ENCODE measurements at regions not wholly inside any gene's neighbourhood (a gene's known extent, or its start where the extent isn't known, plus 50 kb on each side); places are given as distances from the start of the nearest gene placed in this dataset.
A peak's percentile ranks its signal among the peaks of the same experiment; 100 is the strongest.

DNA sequence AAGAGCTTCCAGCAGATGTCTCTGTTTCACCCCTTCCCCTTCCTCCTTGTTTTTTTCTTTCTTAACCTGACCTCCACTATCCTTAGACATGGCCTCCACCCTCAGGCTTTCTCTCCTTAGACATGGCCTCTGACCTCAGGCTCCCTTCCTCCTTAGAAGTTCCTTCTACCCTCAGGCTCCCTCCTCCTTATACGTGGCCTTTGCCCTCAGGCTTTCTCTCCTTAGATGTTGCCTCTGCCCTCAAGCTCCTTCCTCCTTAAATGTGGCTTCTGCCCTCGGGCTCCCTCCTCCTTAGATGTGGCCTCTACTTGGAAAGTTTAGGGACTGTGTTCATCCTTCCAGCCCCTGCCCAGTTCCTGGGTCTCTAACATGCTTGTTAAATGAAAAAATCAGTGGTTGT, 180.4 kb upstream of the S1PR3 start:
- 84 to 91% methylated on average over 2 of the region's 2 CpGs for WGBS, 2 experiments
- no peak overlapping the region for H3K27ac ChIP-seq (ENCODE audit: insufficient read depth, low read depth, low read length, poor library complexity, severe bottlenecking)
- H3K9me3 ChIP-seq (ENCODE audit: control insufficient read depth, low read length), result no peaks in the 10 kb centered on the region

DNA sequence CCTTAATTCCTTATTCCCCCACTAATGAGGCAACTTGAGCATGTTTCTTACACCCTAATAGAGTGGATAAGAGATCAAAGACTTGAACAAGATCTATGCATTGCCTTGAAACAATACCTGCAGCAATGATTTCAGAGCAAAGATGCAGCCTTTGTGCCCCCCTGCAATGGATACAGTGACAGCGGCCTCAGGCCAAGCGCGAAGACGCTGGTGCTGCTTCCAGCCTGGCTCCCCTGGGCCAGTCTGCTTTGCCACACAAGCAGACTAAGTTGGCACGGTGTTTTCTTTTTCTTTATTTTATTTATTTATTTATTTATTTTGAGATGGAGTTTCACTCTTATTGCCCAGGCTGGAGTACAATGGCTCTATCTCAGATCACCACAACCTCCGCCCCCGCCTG, 179.8 kb upstream of the S1PR3 start:
- 93 to 97% methylated on average over 6 to 7 of the region's 7 CpGs for WGBS, 2 experiments
- Histone ChIP-seq H3K4me3 (ENCODE audit: insufficient read depth, low read depth, low read length) (no peak overlapping the region), H3K4me1 (ENCODE audit: control insufficient read depth, insufficient read depth, low read length) (no peaks in the 10 kb centered on the region), H3K27ac (ENCODE audit: insufficient read depth, low read depth, low read length, poor library complexity, severe bottlenecking) (no peak overlapping the region), H3K27me3 (ENCODE audit: control insufficient read depth, insufficient read depth, low read length, poor library complexity, severe bottlenecking) (no peaks in the 10 kb centered on the region), H3K36me3 (ENCODE audit: control insufficient read depth, insufficient read depth, low read length) (no peaks in the 10 kb centered on the region), H3K9me3 (ENCODE audit: control insufficient read depth, low read length) (no peaks in the 10 kb centered on the region)

More for the DNA sequence above, 180.4 kb upstream of the S1PR3 start:
- no peaks in the 10 kb centered on the region for H3K36me3 ChIP-seq (ENCODE audit: control insufficient read depth, insufficient read depth, low read length)
- H3K4me3 ChIP-seq (ENCODE audit: insufficient read depth, low read depth, low read length), result no peak overlapping the region
- H3K4me1 ChIP-seq (ENCODE audit: control insufficient read depth, insufficient read depth, low read length), result no peaks in the 10 kb centered on the region
- no peaks in the 10 kb centered on the region for H3K27me3 ChIP-seq (ENCODE audit: control insufficient read depth, insufficient read depth, low read length, poor library complexity, severe bottlenecking)

DNA sequence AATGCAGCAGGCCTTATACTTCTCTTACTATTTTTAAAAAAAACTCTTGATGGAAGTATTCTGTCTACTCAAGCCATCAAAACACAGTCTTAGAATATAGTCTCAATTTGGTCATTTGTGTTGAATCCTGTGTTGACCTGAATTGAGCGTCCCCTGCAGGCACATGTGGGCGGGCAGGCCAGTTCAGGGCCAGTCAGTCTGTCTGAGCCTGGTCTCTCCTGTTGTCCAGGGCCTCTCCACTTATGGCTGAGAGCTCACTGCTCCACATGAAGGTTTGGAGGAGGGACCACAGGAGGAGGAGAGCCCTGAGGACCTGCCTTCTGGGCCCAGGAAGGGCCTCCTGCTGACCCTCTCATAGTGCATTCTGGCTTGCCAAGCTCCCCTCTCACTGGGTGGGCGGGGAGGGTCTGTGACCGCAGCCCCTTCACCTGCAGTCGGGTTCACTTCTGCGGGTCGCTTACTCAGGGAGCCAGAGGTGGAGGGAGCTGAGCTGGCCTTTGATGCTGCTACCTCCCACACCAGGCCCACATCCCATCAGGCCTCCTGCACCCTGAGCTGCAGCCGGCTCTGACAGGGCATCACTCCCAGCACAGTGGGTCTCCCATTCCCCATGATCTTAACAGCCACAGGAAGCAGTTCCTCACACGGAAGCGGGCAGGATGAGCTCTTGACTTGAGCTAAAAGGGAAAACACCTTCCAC, 178.2 kb upstream of the S1PR3 start:
- H3K36me3 ChIP-seq (ENCODE audit: control insufficient read depth, insufficient read depth, low read length), result no peaks in the 10 kb centered on the region
- 81 to 84% methylated on average over 10 of the region's 10 CpGs for WGBS, 2 experiments
- no peak overlapping the region for H3K4me3 ChIP-seq (ENCODE audit: insufficient read depth, low read depth, low read length)
- no peak overlapping the region for H3K27ac ChIP-seq (ENCODE audit: insufficient read depth, low read depth, low read length, poor library complexity, severe bottlenecking)
- no peaks in the 10 kb centered on the region for H3K27me3 ChIP-seq (ENCODE audit: control insufficient read depth, insufficient read depth, low read length, poor library complexity, severe bottlenecking)
- H3K9me3 ChIP-seq (ENCODE audit: control insufficient read depth, low read length), result no peaks in the 10 kb centered on the region
- H3K4me1 ChIP-seq (ENCODE audit: control insufficient read depth, insufficient read depth, low read length), result no peaks in the 10 kb centered on the region

DNA sequence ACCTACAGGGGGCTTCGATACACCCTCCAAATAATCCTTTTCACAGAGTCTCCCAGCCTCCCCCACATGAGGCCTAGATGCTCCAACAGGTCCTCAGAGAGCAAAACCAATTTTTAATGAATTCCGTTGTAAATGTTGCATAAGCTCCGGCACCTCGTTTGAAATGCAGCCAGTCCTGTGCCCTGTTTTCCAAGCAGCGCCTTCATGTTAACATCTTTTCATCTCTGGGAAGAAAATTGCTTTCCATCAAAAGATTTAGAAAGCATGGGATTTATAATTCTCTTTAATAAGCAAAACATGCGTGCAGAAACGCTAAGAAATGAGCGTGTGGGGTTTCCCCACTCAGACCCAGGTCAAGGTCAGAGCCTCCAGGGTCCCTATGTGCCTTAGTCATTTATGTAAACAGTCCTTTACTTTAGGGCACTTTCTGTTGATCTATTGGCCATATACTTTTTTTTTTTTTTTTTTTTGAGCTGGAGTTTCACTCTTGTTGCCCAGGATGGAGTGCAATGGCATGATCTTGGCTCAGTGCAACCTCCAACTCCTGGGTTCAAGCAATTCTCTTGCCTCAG, 177.5 kb upstream of the S1PR3 start:
- Histone ChIP-seq H3K4me3 (ENCODE audit: insufficient read depth, low read depth, low read length) (no peak overlapping the region), H3K4me1 (ENCODE audit: control insufficient read depth, insufficient read depth, low read length) (peaks cover 5% of the 10 kb centered on the region), H3K36me3 (ENCODE audit: control insufficient read depth, insufficient read depth, low read length) (no peaks in the 10 kb centered on the region), H3K9me3 (ENCODE audit: control insufficient read depth, low read length) (no peaks in the 10 kb centered on the region), H3K27ac (ENCODE audit: insufficient read depth, low read depth, low read length, poor library complexity, severe bottlenecking) (no peak overlapping the region), H3K27me3 (ENCODE audit: control insufficient read depth, insufficient read depth, low read length, poor library complexity, severe bottlenecking) (no peaks in the 10 kb centered on the region)
- WGBS, 2 experiments, result 92 to 93% methylated on average over 8 of the region's 8 CpGs

DNA sequence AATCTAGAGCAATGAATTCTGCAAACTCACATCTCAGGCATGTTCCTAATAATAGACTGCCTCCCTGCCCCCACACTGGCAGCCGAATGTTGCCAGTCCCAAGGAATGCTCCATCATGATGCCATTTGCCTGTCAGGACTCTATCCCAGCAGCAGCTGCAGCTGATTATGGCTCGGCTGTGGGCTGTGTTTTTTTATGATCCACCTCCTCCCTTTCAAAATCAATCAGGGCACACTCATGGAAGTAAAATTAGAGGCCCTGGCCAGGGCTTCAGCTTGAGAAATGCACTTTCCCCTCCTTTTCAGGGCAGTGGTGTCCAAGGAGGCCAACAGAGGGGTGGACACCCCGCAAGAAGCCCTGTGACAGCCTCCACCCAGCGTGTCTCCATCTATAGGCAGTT, 176.7 kb upstream of the S1PR3 start:
- 76 to 89% methylated on average over 4 of the region's 4 CpGs for WGBS, 2 experiments
- Histone ChIP-seq H3K9me3 (ENCODE audit: control insufficient read depth, low read length) (no peaks in the 10 kb centered on the region), H3K4me1 (ENCODE audit: control insufficient read depth, insufficient read depth, low read length) (peaks cover 8% of the 10 kb centered on the region), H3K27ac (ENCODE audit: insufficient read depth, low read depth, low read length, poor library complexity, severe bottlenecking) (no peak overlapping the region), H3K27me3 (ENCODE audit: control insufficient read depth, insufficient read depth, low read length, poor library complexity, severe bottlenecking) (no peaks in the 10 kb centered on the region), H3K4me3 (ENCODE audit: insufficient read depth, low read depth, low read length) (no peak overlapping the region), H3K36me3 (ENCODE audit: control insufficient read depth, insufficient read depth, low read length) (no peaks in the 10 kb centered on the region)

DNA sequence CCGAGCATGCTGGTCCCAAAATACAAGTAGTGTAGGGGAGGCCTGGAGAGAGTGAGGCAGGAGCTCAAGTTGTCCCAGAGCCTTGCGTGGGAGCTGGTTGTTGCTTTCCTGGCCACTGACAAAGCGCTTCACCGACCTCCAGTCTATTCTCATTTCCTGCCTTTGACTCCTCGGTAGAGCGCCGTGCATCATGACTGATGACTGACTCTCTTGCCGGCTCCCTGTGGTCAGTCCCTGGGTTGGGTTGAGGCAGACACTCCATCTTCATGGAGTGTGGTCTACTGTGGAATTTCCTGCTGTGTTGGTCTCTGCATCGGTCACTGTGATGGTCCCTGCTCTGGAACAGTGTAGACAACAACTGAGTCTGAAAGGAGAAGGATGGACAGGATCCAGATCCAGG, 175.1 kb upstream of the S1PR3 start:
- H3K36me3 ChIP-seq (ENCODE audit: control insufficient read depth, insufficient read depth, low read length), result no peaks in the 10 kb centered on the region
- H3K27ac ChIP-seq (ENCODE audit: insufficient read depth, low read depth, low read length, poor library complexity, severe bottlenecking), result no peak overlapping the region

DNA sequence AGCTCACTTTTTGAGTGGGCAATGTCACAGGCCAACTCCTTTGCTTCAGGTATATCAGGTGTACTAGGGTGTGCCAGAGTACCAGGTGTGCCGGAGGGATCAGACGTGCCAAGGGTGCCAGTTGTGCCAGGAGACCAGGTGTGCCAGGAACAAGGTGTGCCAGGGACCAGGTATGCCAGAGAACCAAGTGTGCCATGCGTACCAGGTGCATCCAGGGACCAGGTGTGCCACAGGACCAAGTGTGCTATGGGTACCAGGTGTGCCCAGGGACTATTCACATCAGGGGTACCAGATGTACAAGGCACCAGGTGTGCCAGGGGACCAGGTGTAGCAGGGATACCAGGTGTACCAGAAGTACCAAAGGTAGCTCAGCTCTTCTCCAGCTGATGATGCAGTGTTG, 174.7 kb upstream of the S1PR3 start:
- Histone ChIP-seq H3K4me1 (ENCODE audit: control insufficient read depth, insufficient read depth, low read length) (peaks cover 8% of the 10 kb centered on the region), H3K36me3 (ENCODE audit: control insufficient read depth, insufficient read depth, low read length) (no peaks in the 10 kb centered on the region), H3K4me3 (ENCODE audit: insufficient read depth, low read depth, low read length) (no peak overlapping the region), H3K27me3 (ENCODE audit: control insufficient read depth, insufficient read depth, low read length, poor library complexity, severe bottlenecking) (no peaks in the 10 kb centered on the region), H3K27ac (ENCODE audit: insufficient read depth, low read depth, low read length, poor library complexity, severe bottlenecking) (no peak overlapping the region), H3K9me3 (ENCODE audit: control insufficient read depth, low read length) (no peaks in the 10 kb centered on the region)
- WGBS, 2 experiments, result 94 to 96% methylated on average over 3 of the region's 3 CpGs

More for the DNA sequence above, 175.1 kb upstream of the S1PR3 start:
- no peak overlapping the region for H3K4me3 ChIP-seq (ENCODE audit: insufficient read depth, low read depth, low read length)
- peaks cover 8% of the 10 kb centered on the region for H3K4me1 ChIP-seq (ENCODE audit: control insufficient read depth, insufficient read depth, low read length)
- no peaks in the 10 kb centered on the region for H3K9me3 ChIP-seq (ENCODE audit: control insufficient read depth, low read length)
- WGBS, 2 experiments, result 92 to 94% methylated on average over 9 of the region's 9 CpGs
- no peaks in the 10 kb centered on the region for H3K27me3 ChIP-seq (ENCODE audit: control insufficient read depth, insufficient read depth, low read length, poor library complexity, severe bottlenecking)

DNA sequence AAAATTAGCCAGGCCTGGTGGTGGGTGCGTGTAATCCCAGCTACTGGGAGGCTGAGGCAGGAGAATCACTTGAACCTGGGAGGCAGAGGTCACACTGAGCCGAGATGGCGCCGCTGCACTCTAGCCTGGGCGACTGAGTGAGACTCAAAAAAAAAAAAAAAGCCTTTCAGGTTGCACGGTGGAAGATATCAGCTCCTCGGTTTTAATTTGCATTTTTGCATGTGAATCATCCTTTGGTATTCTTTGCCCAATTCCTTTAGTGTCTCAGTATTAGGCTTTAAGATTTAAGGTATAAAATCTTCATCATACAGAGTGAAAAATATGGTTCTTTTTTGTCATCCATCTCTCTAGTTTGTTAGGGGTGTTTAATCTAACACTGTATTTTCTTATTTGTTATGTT, 173.6 kb upstream of the S1PR3 start:
- H3K9me3 ChIP-seq (ENCODE audit: control insufficient read depth, low read length), result no peaks in the 10 kb centered on the region
- WGBS, 2 experiments, result 52 to 56% methylated on average over 7 of the region's 7 CpGs
- no peaks in the 10 kb centered on the region for H3K36me3 ChIP-seq (ENCODE audit: control insufficient read depth, insufficient read depth, low read length)
- no peak overlapping the region for H3K27ac ChIP-seq (ENCODE audit: insufficient read depth, low read depth, low read length, poor library complexity, severe bottlenecking)
- H3K4me3 ChIP-seq (ENCODE audit: insufficient read depth, low read depth, low read length), result no peak overlapping the region
- no peaks in the 10 kb centered on the region for H3K27me3 ChIP-seq (ENCODE audit: control insufficient read depth, insufficient read depth, low read length, poor library complexity, severe bottlenecking)
- H3K4me1 ChIP-seq (ENCODE audit: control insufficient read depth, insufficient read depth, low read length), result peaks cover 8% of the 10 kb centered on the region

DNA sequence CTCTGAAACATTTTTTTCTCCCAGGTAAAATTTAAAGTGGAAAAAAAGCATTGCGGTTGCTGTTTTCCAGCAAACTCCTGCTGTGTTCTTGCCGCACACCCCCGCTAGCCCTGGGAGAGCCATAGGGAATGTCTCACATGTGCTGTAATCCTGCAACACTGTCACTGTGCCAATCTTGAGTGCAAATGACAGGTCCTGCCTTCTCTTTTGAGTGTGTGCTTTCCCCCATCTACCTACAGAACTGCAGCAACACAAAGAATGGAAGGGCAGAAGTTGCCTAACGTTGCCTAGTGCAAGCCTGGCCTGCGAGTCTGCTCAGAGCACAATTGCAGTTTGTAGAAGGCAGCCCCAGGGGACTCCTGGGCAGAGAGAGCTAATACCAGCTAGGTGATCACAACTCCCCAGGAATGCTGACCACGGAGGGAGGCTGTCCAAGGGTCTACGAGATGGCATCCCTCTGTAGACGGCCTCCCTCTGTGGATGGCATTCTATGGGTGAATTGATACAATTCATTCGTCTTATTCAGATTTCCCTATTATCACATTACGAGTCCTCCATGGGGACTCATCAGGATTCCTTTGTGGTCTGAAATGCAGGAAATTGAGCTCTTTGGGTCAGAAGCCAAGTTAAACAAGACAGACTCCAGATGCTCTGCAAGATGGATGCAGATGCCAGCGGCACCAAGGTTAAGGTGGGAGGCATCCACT, 172.6 kb upstream of the S1PR3 start:
- Histone ChIP-seq H3K4me1 (ENCODE audit: control insufficient read depth, insufficient read depth, low read length) (peaks cover 8% of the 10 kb centered on the region), H3K27me3 (ENCODE audit: control insufficient read depth, insufficient read depth, low read length, poor library complexity, severe bottlenecking) (no peaks in the 10 kb centered on the region), H3K9me3 (ENCODE audit: control insufficient read depth, low read length) (no peaks in the 10 kb centered on the region), H3K4me3 (ENCODE audit: insufficient read depth, low read depth, low read length) (no peak overlapping the region), H3K27ac (ENCODE audit: insufficient read depth, low read depth, low read length, poor library complexity, severe bottlenecking) (peak overlapping the region; percentile 4), H3K36me3 (ENCODE audit: control insufficient read depth, insufficient read depth, low read length) (no peaks in the 10 kb centered on the region)
- 30 to 37% methylated on average over 11 of the region's 11 CpGs for WGBS, 2 experiments

DNA sequence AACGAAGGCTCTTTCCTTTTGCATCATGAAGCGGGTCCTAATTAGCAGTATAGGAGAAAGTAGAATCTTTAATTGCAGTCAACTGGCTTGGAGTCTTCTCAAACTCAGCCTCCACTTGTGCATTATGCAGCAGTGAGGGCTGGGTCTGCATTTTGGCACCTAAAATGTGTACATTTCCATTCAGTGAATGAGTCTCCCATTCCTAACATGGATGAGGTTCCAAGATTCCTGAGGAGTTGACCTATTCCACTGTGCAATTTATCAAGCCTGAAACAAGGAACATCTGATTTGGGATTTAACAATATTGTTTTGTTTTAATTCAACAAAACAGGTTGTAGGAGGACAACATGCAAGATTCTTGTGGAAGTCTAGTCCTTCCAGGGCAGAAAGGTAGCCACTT, 171.8 kb upstream of the S1PR3 start:
- H3K4me3 ChIP-seq (ENCODE audit: insufficient read depth, low read depth, low read length), result no peak overlapping the region
- H3K27me3 ChIP-seq (ENCODE audit: control insufficient read depth, insufficient read depth, low read length, poor library complexity, severe bottlenecking), result no peaks in the 10 kb centered on the region
- WGBS, 2 experiments, result 93 to 96% methylated on average over 2 of the region's 2 CpGs
- no peak overlapping the region for H3K27ac ChIP-seq (ENCODE audit: insufficient read depth, low read depth, low read length, poor library complexity, severe bottlenecking)
- no peaks in the 10 kb centered on the region for H3K36me3 ChIP-seq (ENCODE audit: control insufficient read depth, insufficient read depth, low read length)
- H3K9me3 ChIP-seq (ENCODE audit: control insufficient read depth, low read length), result no peaks in the 10 kb centered on the region
- H3K4me1 ChIP-seq (ENCODE audit: control insufficient read depth, insufficient read depth, low read length), result peaks cover 8% of the 10 kb centered on the region
